Erythroblast (primary cell): ENCODE measurements at regions not wholly inside any gene's neighbourhood (a gene's known extent, or its start where the extent isn't known, plus 50 kb on each side); places are given as distances from the start of the nearest gene placed in this dataset.

Experiments used
- DNase-seq, 2 experiments: peaks; one replicate each; lab custom pipeline; 2025; lab: John Stamatoyannopoulos, UW
- GATA1 ChIP-seq: IDR thresholded peaks from 2 replicates; pipeline ENCODE4 v1.6.1; 2011; ENCODE audit warnings: low read depth, mild to moderate bottlenecking, control low read depth, low read length, moderate library complexity
- POLR2A ChIP-seq: IDR thresholded peaks from 2 replicates; pipeline ENCODE4 v1.6.1; 2011; ENCODE audit warnings: mild to moderate bottlenecking, low read length

GRCh38 chr1:93743465-93743864, 61.8 kb upstream of the BCAR3 start:
- TF ChIP-seq POLR2A: no peak
- no peak for TF ChIP-seq GATA1
- DNase-seq: no peak

DNA sequence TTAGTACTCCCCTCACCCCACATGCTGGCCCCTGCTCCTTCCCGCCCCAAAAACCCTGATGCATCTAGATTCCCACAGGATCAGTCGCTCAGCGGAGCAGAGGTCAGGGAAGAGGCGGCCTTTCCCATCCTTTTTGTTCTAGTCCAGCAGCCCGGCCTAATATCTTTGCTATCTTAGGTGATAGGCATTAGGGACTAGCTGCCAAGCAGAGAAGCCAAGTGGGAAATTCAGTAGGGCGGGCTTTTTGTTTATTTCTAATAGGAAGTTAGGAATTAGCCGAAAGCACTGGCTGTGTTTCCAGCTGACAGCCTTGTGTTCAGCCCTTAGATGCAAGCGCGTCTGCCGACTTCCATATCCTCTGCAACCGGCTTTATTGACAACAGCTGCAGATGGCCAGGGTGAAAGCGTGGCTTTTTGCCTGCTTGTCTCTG, 59.0 kb upstream of the BCAR3 start:
- TF ChIP-seq POLR2A: no peak
- TF ChIP-seq GATA1: no peak
- no peak for DNase-seq

DNA sequence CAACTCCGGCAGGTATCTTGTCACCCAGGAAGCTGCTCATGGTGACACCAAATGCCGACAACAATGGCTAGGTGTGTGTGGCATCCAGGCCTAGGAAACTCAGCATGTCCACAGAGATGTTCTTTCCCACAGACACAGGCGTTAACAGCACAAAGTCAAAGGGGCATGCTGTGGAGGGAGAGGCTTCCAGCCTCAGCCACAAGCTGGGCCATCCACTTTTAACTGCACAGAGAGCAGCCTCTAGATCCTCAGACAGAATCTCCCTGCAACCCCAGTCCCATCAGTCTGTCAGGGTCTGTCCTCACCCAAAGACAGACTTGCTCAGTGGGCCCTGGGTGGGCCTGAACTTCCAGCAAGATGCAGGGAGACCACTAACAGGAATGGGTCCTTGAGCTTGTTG, 58.5 kb upstream of the BCAR3 start:
- TF ChIP-seq GATA1 (no peak), POLR2A (no peak)
- no peak for DNase-seq

DNA sequence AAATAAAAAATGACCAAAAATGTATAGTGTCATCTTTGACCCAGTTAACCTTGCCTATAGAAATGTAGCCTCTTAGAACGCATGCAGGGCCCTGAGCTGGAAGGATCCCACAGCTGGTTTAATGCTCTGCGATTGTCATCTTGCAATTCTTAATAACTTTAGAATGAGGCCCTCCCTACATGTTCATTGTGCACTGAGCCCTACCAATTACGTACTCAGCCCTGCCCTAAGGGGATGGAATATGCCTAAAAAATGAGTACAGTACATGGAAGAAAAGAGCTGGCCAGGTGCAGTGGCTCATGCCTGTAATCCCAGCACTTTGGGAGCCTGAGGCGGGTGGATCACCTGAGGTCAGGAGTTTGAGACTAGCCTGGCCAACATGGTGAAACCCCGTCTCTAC, 57.8 kb upstream of the BCAR3 start:
- no peak for DNase-seq
- TF ChIP-seq GATA1 (no peak), POLR2A (no peak)

DNA sequence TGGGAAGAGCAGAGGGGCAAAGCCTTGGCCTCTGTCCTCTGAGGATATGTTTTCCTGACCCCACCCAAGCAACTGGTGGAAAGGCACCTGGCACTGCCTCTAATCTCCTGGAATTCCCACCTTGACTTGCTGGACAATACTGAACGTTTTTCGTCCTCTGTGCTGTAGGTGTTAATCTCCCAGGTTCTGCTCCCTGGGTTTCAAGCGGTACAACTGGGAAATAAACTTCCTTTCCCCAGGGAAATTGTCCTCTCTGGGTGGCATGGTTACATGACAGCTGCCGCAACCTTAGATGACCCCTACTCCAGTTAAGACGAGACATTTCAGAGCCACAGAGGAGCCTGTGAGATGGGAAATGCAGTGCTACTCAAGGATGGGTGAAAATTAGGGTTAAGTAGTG, 57.3 kb upstream of the BCAR3 start:
- DNase-seq: no peak
- TF ChIP-seq GATA1 (no peak), POLR2A (no peak)

GRCh38 chr1:93738075-93738622, 56.5 kb upstream of the BCAR3 start:
- DNase-seq: no peak
- TF ChIP-seq POLR2A: no peak
- TF ChIP-seq GATA1: no peak

DNA sequence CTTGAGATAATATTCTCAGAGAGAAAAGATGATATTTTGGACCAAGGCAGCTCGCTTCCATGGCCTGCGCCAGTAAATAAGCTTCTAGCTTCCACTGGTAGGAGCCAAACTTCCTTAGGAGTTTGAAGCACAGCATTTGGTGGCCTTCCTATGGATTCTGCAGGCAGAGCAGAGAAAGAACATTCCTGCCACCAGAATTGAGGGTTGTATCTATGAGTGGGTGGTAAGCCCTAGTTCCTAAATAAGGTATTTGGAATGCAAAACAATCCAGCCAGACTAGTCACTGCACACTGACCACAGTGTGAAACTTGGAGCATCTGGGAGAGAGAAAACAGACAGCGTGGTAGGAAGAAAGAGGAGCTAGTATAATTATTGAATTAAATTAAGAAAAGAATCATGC, 54.1 kb upstream of the BCAR3 start:
- no peak for TF ChIP-seq POLR2A
- no peak for TF ChIP-seq GATA1
- DNase-seq: no peak

DNA sequence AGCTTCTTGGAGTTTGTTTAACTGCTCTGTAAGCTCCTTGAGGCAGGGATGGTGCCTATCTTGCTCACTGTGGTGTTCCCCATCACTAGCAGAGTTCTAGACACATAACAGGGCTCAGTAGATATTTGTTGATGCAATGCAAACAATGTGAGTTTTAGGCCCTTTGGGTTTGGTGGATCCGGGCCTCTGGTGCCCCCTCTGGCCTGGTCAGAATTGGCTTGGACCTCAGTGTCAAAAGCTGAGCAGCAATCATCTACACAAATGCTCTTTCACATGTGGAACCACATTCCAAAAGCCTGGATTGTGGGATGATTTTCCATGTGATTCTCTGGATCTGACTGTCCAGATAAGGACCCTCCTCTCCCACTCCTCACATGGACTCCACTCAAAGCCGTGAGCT, 53.4 kb upstream of the BCAR3 start:
- peak in 1 of 2 experiments; percentile 9 for DNase-seq

DNA sequence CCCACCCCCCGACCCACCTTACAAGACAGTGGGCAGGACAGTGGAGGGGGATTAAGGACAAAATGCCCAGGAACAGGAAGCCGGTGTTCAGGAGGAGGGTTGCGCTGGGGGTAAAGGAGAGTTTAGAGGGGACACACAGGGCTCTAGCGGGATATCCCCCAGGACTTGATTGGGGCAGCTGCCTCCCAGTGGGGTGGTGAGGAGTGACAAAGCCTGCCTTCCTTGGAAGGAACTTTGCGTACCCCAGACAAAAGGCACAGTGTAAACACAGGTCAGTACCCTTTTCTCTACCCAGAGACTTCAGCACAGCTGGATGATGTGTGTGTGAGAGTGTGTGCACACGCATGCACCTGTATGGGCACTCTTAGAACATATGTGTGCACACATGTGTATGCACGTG, 51.7 kb upstream of the BCAR3 start:
- no peak for TF ChIP-seq POLR2A
- TF ChIP-seq GATA1: no peak
- no peak for DNase-seq

More for the DNA sequence above, 53.4 kb upstream of the BCAR3 start:
- TF ChIP-seq POLR2A: no peak
- no peak for TF ChIP-seq GATA1

DNA sequence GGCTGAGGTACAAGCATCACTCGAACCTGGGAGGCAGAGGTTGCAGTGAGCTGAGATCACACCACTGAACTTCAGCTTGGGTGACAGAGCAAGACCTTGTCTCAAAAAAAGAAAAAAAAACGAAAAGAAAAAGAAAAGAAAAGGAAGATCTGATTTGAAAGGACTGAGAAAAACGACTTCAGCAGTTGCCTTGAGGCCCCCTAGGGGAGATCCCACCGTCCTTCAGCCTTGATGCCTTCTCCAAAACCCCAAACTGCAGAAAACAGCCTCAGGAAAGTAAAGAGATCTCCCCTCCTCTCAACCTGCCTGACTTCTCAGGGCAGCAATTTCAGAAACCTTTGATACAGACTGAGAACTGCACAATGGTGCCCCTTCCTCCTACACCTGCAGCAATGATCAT, 50.9 kb upstream of the BCAR3 start:
- no peak for DNase-seq
- TF ChIP-seq GATA1 (no peak), POLR2A (no peak)
